Cardiac muscle cell (in vitro differentiated cells and primary cell): ENCODE measurements at regions not wholly inside any gene's neighbourhood (a gene's known extent, or its start where the extent isn't known, plus 50 kb on each side); places are given as distances from the start of the nearest gene placed in this dataset.

Source experiments
- DNase-seq, 2 donors: peaks; one replicate each; pipeline versions ENCODE4 v3.0.0 to v3.0.0-alpha.2; 2010 to 2017; ENCODE audit warnings: low read depth in 1 of 2, low spot score in 1 of 2
- H3K27ac ChIP-seq: fragments of 200-600 bp; sonication (generic); 2 replicates; pipeline ENCODE4 v1.5.1; 2016
- H3K27me3 ChIP-seq: fragments of 200-600 bp; sonication (generic); 2 replicates; pipeline ENCODE4 v1.6.0; 2016; ENCODE audit warnings: control low read depth
- H3K36me3 ChIP-seq: fragments of 200-600 bp; sonication (generic); 2 replicates; pipeline ENCODE4 v1.5.1; 2016; ENCODE audit warnings: control low read depth
- H3K4me1 ChIP-seq: fragments of 200-600 bp; sonication (generic); 2 replicates; pipeline ENCODE4 v1.8.1; 2017; ENCODE audit warnings: low read depth, mild to moderate bottlenecking, mixed run types
- H3K4me3 ChIP-seq: fragments of 200-600 bp; sonication (generic); 2 replicates; pipeline ENCODE4 v1.5.1; 2016; ENCODE audit warnings: mild to moderate bottlenecking
- H3K9me3 ChIP-seq: fragments of 200-600 bp; sonication (generic); 2 replicates; pipeline ENCODE4 v1.5.1; 2017; ENCODE audit warnings: low read depth, mild to moderate bottlenecking, control low read depth
- CTCF ChIP-seq: IDR thresholded peaks from 2 replicates; pipeline ENCODE4 v1.5.1; 2012; ENCODE audit warnings: low read depth, mild to moderate bottlenecking, low read length

GRCh38 chr17:17408236-17408794 lies 68.5 kb upstream of the MED9 start:
- Histone ChIP-seq H3K4me3 (no peak overlapping the region), H3K27ac (no peak overlapping the region), H3K9me3 (no peaks in the 10 kb centered on the region), H3K27me3 (peaks cover 10% of the 10 kb centered on the region), H3K36me3 (no peaks in the 10 kb centered on the region), H3K4me1 (no peaks in the 10 kb centered on the region)
- no peak for TF ChIP-seq CTCF
- DNase-seq, result peak in 1 of 2 donors; percentile 75

- peaks cover 9% of the 10 kb centered on the region for H3K27me3 ChIP-seq
- no peaks in the 10 kb centered on the region for H3K9me3 ChIP-seq
- DNase-seq, result no peak
- H3K27ac ChIP-seq, result no peak overlapping the region
- no peaks in the 10 kb centered on the region for H3K36me3 ChIP-seq
- no peaks in the 10 kb centered on the region for H3K4me1 ChIP-seq
- TF ChIP-seq CTCF, result no peak
- no peak overlapping the region for H3K4me3 ChIP-seq
Measured at GRCh38 chr17:17410357-17410756, 66.4 kb upstream of the MED9 start.

GRCh38 chr17:17411692-17412091 lies 65.1 kb upstream of the MED9 start:
- H3K27me3 ChIP-seq, result peaks cover 9% of the 10 kb centered on the region
- H3K36me3 ChIP-seq, result no peaks in the 10 kb centered on the region
- no peak for TF ChIP-seq CTCF
- no peak for DNase-seq
- H3K4me1 ChIP-seq, result no peaks in the 10 kb centered on the region
- H3K9me3 ChIP-seq, result no peaks in the 10 kb centered on the region
- H3K27ac ChIP-seq, result no peak overlapping the region
- no peak overlapping the region for H3K4me3 ChIP-seq

GRCh38 chr17:17412326-17412725 lies 64.5 kb upstream of the MED9 start:
- Histone ChIP-seq H3K9me3 (no peaks in the 10 kb centered on the region), H3K4me1 (no peaks in the 10 kb centered on the region), H3K4me3 (no peak overlapping the region), H3K27me3 (peaks cover 9% of the 10 kb centered on the region), H3K36me3 (no peaks in the 10 kb centered on the region), H3K27ac (no peak overlapping the region)
- TF ChIP-seq CTCF, result no peak
- DNase-seq, result peak in 1 of 2 donors; percentile 60

DNA sequence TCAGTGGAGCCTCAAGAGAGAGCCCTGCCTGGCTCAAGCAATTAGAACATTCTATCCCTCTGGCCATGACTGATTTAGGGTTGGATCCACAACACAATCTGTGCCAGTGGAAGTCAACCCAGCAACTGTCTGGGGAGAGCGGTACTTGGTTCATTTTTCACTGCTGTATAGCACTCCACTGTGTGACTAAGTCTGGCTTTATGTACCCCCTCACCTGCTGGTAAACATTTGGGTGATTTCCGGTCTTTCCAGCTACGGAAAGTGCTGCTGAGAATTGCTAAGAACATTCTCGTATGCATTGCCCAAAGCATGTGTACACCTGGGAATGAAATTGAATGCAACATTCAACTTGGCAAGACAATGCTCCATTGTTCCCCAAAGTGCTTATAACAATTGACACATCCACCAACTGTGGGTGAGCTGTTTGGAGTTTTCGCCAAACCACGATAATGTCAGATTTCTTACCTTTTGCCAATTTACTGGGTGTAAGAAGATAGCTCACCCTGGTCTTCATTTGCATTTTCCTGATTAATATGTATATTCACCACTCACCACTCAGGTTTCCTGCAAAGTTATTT lies 63.5 kb upstream of the MED9 start:
- no peak overlapping the region for H3K4me3 ChIP-seq
- no peaks in the 10 kb centered on the region for H3K4me1 ChIP-seq
- peaks cover 9% of the 10 kb centered on the region for H3K27me3 ChIP-seq
- H3K36me3 ChIP-seq, result no peaks in the 10 kb centered on the region
- no peak overlapping the region for H3K27ac ChIP-seq
- no peaks in the 10 kb centered on the region for H3K9me3 ChIP-seq
- peak in 1 of 2 donors; percentile 31 for DNase-seq
- TF ChIP-seq CTCF, result no peak
